HepG2 (cell line): ENCODE measurements at regions not wholly inside any gene's neighbourhood (a gene's known extent, or its start where the extent isn't known, plus 50 kb on each side); places are given as distances from the start of the nearest gene placed in this dataset.

Source experiments
- ATRX ChIP-seq: sonication (generic); formaldehyde crosslinking; IDR thresholded peaks from 2 replicates; pipeline ENCODE4 v1.4.0; 2020; ENCODE audit warnings: missing genetic modification reagents, borderline replicate concordance
- FOXO4 ChIP-seq: sonication (generic); formaldehyde crosslinking; conservative IDR thresholded peaks from 2 replicates; pipeline ENCODE4 v1.8.1; 2023; ENCODE audit warnings: missing genetic modification reagents
- HMGXB4 ChIP-seq, 2 experiments: sonication (generic) in 1 of 2; formaldehyde crosslinking in 1 of 2; IDR thresholded peaks; 2 replicates each; pipeline versions ENCODE4 v1.4.0 to v1.6.1; 2018 to 2020; ENCODE audit warnings: missing genetic modification reagents in 2 of 2, borderline replicate concordance in 1 of 2, low read depth in 1 of 2, mild to moderate bottlenecking in 1 of 2, missing biosample characterization in 1 of 2
- KDM1A ChIP-seq: IDR thresholded peaks from 2 replicates; pipeline ENCODE4 v1.6.1; 2016; ENCODE audit warnings: missing compliant biosample characterization
- MIER3 ChIP-seq: IDR thresholded peaks from 2 replicates; pipeline ENCODE4 v1.6.1; 2016; ENCODE audit warnings: missing compliant biosample characterization, borderline replicate concordance
- MYC ChIP-seq: sonication (generic); formaldehyde crosslinking; IDR thresholded peaks from 2 replicates; pipeline ENCODE4 v1.9.0; 2021; ENCODE audit warnings: missing genetic modification reagents, borderline replicate concordance
- NCOR1 ChIP-seq: fragments of 200-600 bp; sonication (generic); IDR thresholded peaks from 2 replicates; pipeline ENCODE4 v1.7.0; 2017; ENCODE audit warnings: antibody characterized with exemption, low read length, borderline replicate concordance
- PCBP2 ChIP-seq: fragments of 200-400 bp; formaldehyde crosslinking; optimal IDR thresholded peaks from 2 replicates; pipeline ENCODE3; 2018; ENCODE audit warnings: low read length, low read depth; ENCODE audit not compliant: poor library complexity, severe bottlenecking
- PHF20 ChIP-seq: sonication (generic); formaldehyde crosslinking; IDR thresholded peaks from 2 replicates; pipeline ENCODE4 v1.5.0; 2020; ENCODE audit warnings: mild to moderate bottlenecking, missing genetic modification reagents
- SP140L ChIP-seq: sonication (generic); formaldehyde crosslinking; IDR thresholded peaks from 2 replicates; pipeline ENCODE4 v1.4.0; 2020; ENCODE audit warnings: missing genetic modification reagents, borderline replicate concordance
- TARDBP ChIP-seq: sonication (generic); formaldehyde crosslinking; IDR thresholded peaks from 2 replicates; pipeline ENCODE4 v1.8.0; 2022; ENCODE audit warnings: mild to moderate bottlenecking, missing genetic modification reagents
- TP53 ChIP-seq: sonication (generic); formaldehyde crosslinking; conservative IDR thresholded peaks from 2 replicates; pipeline ENCODE4 v1.4.0; 2020; ENCODE audit warnings: missing genetic modification reagents
- YEATS4 ChIP-seq: sonication (generic); formaldehyde crosslinking; IDR thresholded peaks from 2 replicates; pipeline ENCODE4 v1.4.0; 2020; ENCODE audit warnings: missing genetic modification reagents, borderline replicate concordance
- ZFP1 ChIP-seq: IDR thresholded peaks from 2 replicates; pipeline ENCODE4 v1.6.1; 2016
- ZFP91 ChIP-seq: sonication (generic); formaldehyde crosslinking; IDR thresholded peaks from 2 replicates; pipeline ENCODE4 v1.9.0; 2022; ENCODE audit warnings: missing genetic modification reagents, mild to moderate bottlenecking, borderline replicate concordance
- ZMAT3 ChIP-seq: sonication (generic); formaldehyde crosslinking; conservative IDR thresholded peaks from 2 replicates; pipeline ENCODE4 v1.7.0; 2021; ENCODE audit warnings: missing genetic modification reagents
- ZMYM3 ChIP-seq: sonication (generic); formaldehyde crosslinking; IDR thresholded peaks from 2 replicates; pipeline ENCODE4 v1.5.1; 2020; ENCODE audit warnings: mild to moderate bottlenecking, missing genetic modification reagents
- ZNF225 ChIP-seq: sonication (generic); formaldehyde crosslinking; IDR thresholded peaks from 2 replicates; pipeline ENCODE4 v1.4.0; 2020; ENCODE audit warnings: mild to moderate bottlenecking, missing genetic modification reagents
- ZNF513 ChIP-seq: sonication (generic); formaldehyde crosslinking; conservative IDR thresholded peaks from 2 replicates; pipeline ENCODE4 v1.5.0; 2020; ENCODE audit warnings: missing genetic modification reagents
- ZNF597 ChIP-seq: sonication (generic); formaldehyde crosslinking; IDR thresholded peaks from 2 replicates; pipeline ENCODE4 v1.5.0; 2020; ENCODE audit warnings: missing genetic modification reagents
- ZNF660 ChIP-seq: sonication (generic); formaldehyde crosslinking; IDR thresholded peaks from 2 replicates; pipeline ENCODE4 v1.5.1; 2020; ENCODE audit warnings: mild to moderate bottlenecking, low read depth, missing genetic modification reagents, borderline replicate concordance

- no peak for TF ChIP-seq FOXO4 (CRISPR knock-in tag)
- no peak for TF ChIP-seq TP53 (CRISPR knock-in tag)
- peak; percentile 75 for TF ChIP-seq TARDBP (CRISPR knock-in tag)
- TF ChIP-seq ZNF597 (CRISPR knock-in tag): no peak
- TF ChIP-seq ZMAT3 (CRISPR knock-in tag): peak; percentile 81
- no peak for TF ChIP-seq ZNF513 (CRISPR knock-in tag)
- peak; percentile 82 for TF ChIP-seq ZNF225 (CRISPR knock-in tag)
- TF ChIP-seq ZFP91: peak; percentile 83; the same call in 1 of the 2 replicates
- TF ChIP-seq ATRX (CRISPR knock-in tag): no peak
- 0 out of 2 replicates have a peak, but pooled peaks have one; percentile 42 for TF ChIP-seq NCOR1
- TF ChIP-seq SP140L (CRISPR knock-in tag): 0 out of 2 replicates have a peak, but pooled peaks have one; percentile 74
- no peak for TF ChIP-seq ZMYM3
- TF ChIP-seq PCBP2: no peak
- no peak; the same call in 1 of the 2 replicates for TF ChIP-seq MYC (CRISPR knock-in tag)
- TF ChIP-seq ZNF660: no peak
- no peak for TF ChIP-seq KDM1A (CRISPR knock-in tag)
- no peak; the same call in 1 of the 2 replicates for TF ChIP-seq ZFP1
- TF ChIP-seq YEATS4 (CRISPR knock-in tag): peak; percentile 76
- peak; percentile 78 for TF ChIP-seq PHF20
- TF ChIP-seq MIER3 (CRISPR knock-in tag): no peak; the same call in none of the 2 replicates
- peak; percentile 76 to 87; a peak in 3 of 4 replicates for TF ChIP-seq HMGXB4 (CRISPR knock-in tag; IDR thresholded peaks at IDR 0.05; ENCODE audit: borderline replicate concordance in 1 of 2, low read depth in 1 of 2)
Observed at GRCh38 chr1:244970744-244971551, 106.6 kb upstream of the HNRNPU start (continued).
